ENCODE measurements at regions not wholly inside any gene's neighbourhood (a gene's known extent, or its start where the extent isn't known, plus 50 kb on each side); places are given as distances from the start of the nearest gene placed in this dataset.

- DNase-seq (ENCODE audit: low read depth in 2 of 2) = no peak
These were observed 52.0 kb upstream of the HAAO start for GRCh38 chr2:42844366-42844765.

- DNase-seq (ENCODE audit: low read depth in 2 of 2) = no peak
These were observed 51.2 kb upstream of the HAAO start for GRCh38 chr2:42843611-42844010.

- DNase-seq (ENCODE audit: low read depth in 2 of 2) = no peak
These were observed 50.7 kb upstream of the HAAO start for GRCh38 chr2:42843131-42843530.

- no peak for DNase-seq (ENCODE audit: low read depth in 2 of 2)
These were observed 50.1 kb upstream of the HAAO start for GRCh38 chr2:42842466-42842865.

All from stimulated activated CD8-positive, alpha-beta memory T cell treated with anti-CD3 and anti-CD28 coated beads, Interleukin-15, amount 100 ng/mL, for 48 hours (primary cell).